IMR-90 (cell line): ENCODE measurements at regions not wholly inside any gene's neighbourhood (a gene's known extent, or its start where the extent isn't known, plus 50 kb on each side); places are given as distances from the start of the nearest gene placed in this dataset.

Experiments
- ATAC-seq: fragments of 200-7000 bp; cut with Tn5 transposase; 2 replicates; pipeline ENCODE4 v1.9.1; 2020; ENCODE audit warnings: low read depth, mild to moderate bottlenecking, moderate library complexity
- BruUV-seq: library from RNA; stranded (reverse); fragments of 400-500 nt; replicated peaks from 2 replicates; lab custom pipeline; 2021; lab: Mats Ljungman, UMichigan
- CTCF ChIA-PET: fragments of 300-600 bp; formaldehyde crosslinking; extraction: SDS; loops from one replicate; lab custom pipeline; 2021; ENCODE audit warnings: antibody characterized with exemption; lab: Yijun Ruan, JAX
- POLR2A ChIA-PET: fragments of 300-600 bp; sonication (Branson Sonifier 250); formaldehyde crosslinking; loops from one replicate; lab custom pipeline; 2022; ENCODE audit warnings: antibody characterized with exemption; ENCODE audit not compliant: unreplicated experiment; lab: Charles Lee
- DNase-seq: peaks from one replicate; pipeline ENCODE4 v3.0.0; 2013
- H2AFZ ChIP-seq: replicated peaks from 2 replicates; pipeline ENCODE3; 2013; ENCODE audit warnings: low read length, mild to moderate bottlenecking; ENCODE audit not compliant: poor library complexity
- H2AK5ac ChIP-seq: 2 replicates; pipeline ENCODE4 v1.6.1; 2013; ENCODE audit warnings: low read depth, low read length, inconsistent platforms
- H2AK9ac ChIP-seq: replicated peaks from 2 replicates; pipeline ENCODE3; 2013; ENCODE audit warnings: mild to moderate bottlenecking, low read depth, low read length, moderate library complexity; ENCODE audit not compliant: poor library complexity
- H2BK120ac ChIP-seq: 2 replicates; pipeline ENCODE4 v1.6.1; 2013; ENCODE audit warnings: low read depth, low read length, inconsistent platforms
- H2BK15ac ChIP-seq: 3 replicates; pipeline ENCODE4 v1.6.1; 2013; ENCODE audit warnings: low read depth, low read length, inconsistent platforms
- H2BK20ac ChIP-seq: 2 replicates; pipeline ENCODE4 v1.6.1; 2013; ENCODE audit warnings: low read depth, mild to moderate bottlenecking, inconsistent platforms, low read length, moderate library complexity
- H2BK5ac ChIP-seq: 2 replicates; pipeline ENCODE4 v1.6.1; 2013; ENCODE audit warnings: mild to moderate bottlenecking, low read depth, low read length, inconsistent platforms; ENCODE audit not compliant: poor library complexity, severe bottlenecking
- H3K14ac ChIP-seq: replicated peaks from 2 replicates; pipeline ENCODE4 v1.6.1; 2013; ENCODE audit warnings: low read depth, low read length, inconsistent platforms
- H3K18ac ChIP-seq: 2 replicates; pipeline ENCODE4 v1.6.1; 2013; ENCODE audit warnings: low read depth, low read length, control low read depth
- H3K23ac ChIP-seq: 2 replicates; pipeline ENCODE4 v1.6.1; 2013; ENCODE audit warnings: low read depth, low read length, inconsistent platforms
- H3K27ac ChIP-seq: 2 replicates; pipeline ENCODE4 v1.5.1; 2013; ENCODE audit warnings: mild to moderate bottlenecking, control low read depth, low read length; ENCODE audit not compliant: insufficient read depth
- H3K27me3 ChIP-seq: 2 replicates; pipeline ENCODE4 v1.6.1; 2013; ENCODE audit warnings: low read length; ENCODE audit not compliant: control insufficient read depth, insufficient read depth
- H3K36me3 ChIP-seq: 2 replicates; pipeline ENCODE4 v1.6.1; 2013; ENCODE audit warnings: low read length, mixed read lengths; ENCODE audit not compliant: control insufficient read depth, insufficient read depth
- H3K4ac ChIP-seq: 2 replicates; pipeline ENCODE4 v1.6.1; 2013; ENCODE audit warnings: low read depth, low read length, inconsistent platforms
- H3K4me1 ChIP-seq: 2 replicates; pipeline ENCODE4 v1.6.1; 2013; ENCODE audit warnings: low read length, mixed read lengths; ENCODE audit not compliant: control insufficient read depth, insufficient read depth
- H3K4me2 ChIP-seq: 2 replicates; pipeline ENCODE4 v1.6.1; 2013; ENCODE audit warnings: low read depth, mild to moderate bottlenecking, control low read depth, low read length, moderate library complexity
- H3K4me3 ChIP-seq: 2 replicates; pipeline ENCODE4 v1.5.1; 2013; ENCODE audit warnings: low read depth, mild to moderate bottlenecking, control low read depth, low read length, moderate library complexity; ENCODE audit not compliant: insufficient read depth
- H3K56ac ChIP-seq: 2 replicates; pipeline ENCODE4 v1.6.1; 2013; ENCODE audit warnings: low read length, inconsistent platforms; ENCODE audit not compliant: insufficient read depth; ENCODE audit errors: extremely low read depth
- H3K79me1 ChIP-seq, 2 experiments: 2 replicates each; pipeline ENCODE4 v1.6.1; 2013; ENCODE audit warnings: low read length in 2 of 2, inconsistent platforms in 1 of 2, low read depth in 1 of 2
- H3K9ac ChIP-seq: 2 replicates; pipeline ENCODE4 v1.6.1; 2013; ENCODE audit warnings: low read depth, low read length, control low read depth
- H3K9me1 ChIP-seq: 2 replicates; pipeline ENCODE4 v1.6.1; 2013; ENCODE audit warnings: low read length, inconsistent platforms; ENCODE audit not compliant: insufficient read depth
- H3K9me3 ChIP-seq: 2 replicates; pipeline ENCODE4 v1.6.1; 2013; ENCODE audit warnings: low read length; ENCODE audit not compliant: control insufficient read depth, insufficient read depth
- H4K20me1 ChIP-seq: 2 replicates; pipeline ENCODE4 v1.6.1; 2013; ENCODE audit warnings: low read length, inconsistent platforms; ENCODE audit not compliant: insufficient read depth
- H4K5ac ChIP-seq: 2 replicates; pipeline ENCODE4 v1.6.1; 2013; ENCODE audit warnings: mild to moderate bottlenecking, low read depth, low read length, control low read depth
- H4K8ac ChIP-seq, 2 experiments: 2 replicates each; pipeline ENCODE4 v1.6.1; 2013; ENCODE audit warnings: low read depth in 2 of 2, low read length in 2 of 2, control low read depth in 1 of 2, inconsistent platforms in 1 of 2
- H4K91ac ChIP-seq: 2 replicates; pipeline ENCODE4 v1.6.1; 2013; ENCODE audit warnings: low read depth, low read length, inconsistent platforms; ENCODE audit not compliant: insufficient read depth
- BHLHE40 ChIP-seq: fragments of 150-350 bp; IDR thresholded peaks from 2 replicates; pipeline ENCODE4 v1.6.1; 2016; ENCODE audit warnings: mild to moderate bottlenecking, low read depth, low read length
- CEBPB ChIP-seq: IDR thresholded peaks from 2 replicates; pipeline ENCODE4 v1.6.1; 2012; ENCODE audit warnings: low read depth, low read length, improper control_type of control experiment
- FOS ChIP-seq: fragments of 150-350 bp; IDR thresholded peaks from 2 replicates; pipeline ENCODE4 v1.6.1; 2016; ENCODE audit warnings: low read depth, low read length
- MAZ ChIP-seq: IDR thresholded peaks from 2 replicates; pipeline ENCODE4 v1.6.1; 2012; ENCODE audit warnings: low read depth, mild to moderate bottlenecking, low read length, improper control_type of control experiment, moderate library complexity, borderline replicate concordance
- NFE2L2 ChIP-seq: fragments of 150-350 bp; IDR thresholded peaks from 2 replicates; pipeline ENCODE4 v1.6.1; 2016; ENCODE audit warnings: low read depth, mild to moderate bottlenecking, low read length
- POLR2A ChIP-seq: IDR thresholded peaks from 2 replicates; pipeline ENCODE4 v1.6.1; 2012; ENCODE audit warnings: mild to moderate bottlenecking, low read depth, low read length
- RAD21 ChIP-seq: IDR thresholded peaks from 2 replicates; pipeline ENCODE4 v1.6.1; 2012; ENCODE audit warnings: low read length, improper control_type of control experiment
- SMC3 ChIP-seq: fragments of 150-350 bp; IDR thresholded peaks from 2 replicates; pipeline ENCODE4 v1.6.1; 2016; ENCODE audit warnings: low read depth, mild to moderate bottlenecking, antibody characterized with exemption, low read length, moderate library complexity
- WGBS, 2 experiments: methylation state at CpG; one replicate each; pipeline versions ENCODE4 v1.1.5 to v1.1.7; 2013; ENCODE audit warnings: missing lambda C conversion rate in 2 of 2; ENCODE audit not compliant: insufficient read length in 1 of 2; ENCODE audit errors: extremely low coverage in 2 of 2; 5-methylcytosine and 5-hydroxymethylcytosine counted together
- dilution Hi-C: fragments of 300-500 bp; cut with HindIII; formaldehyde crosslinking; loops from one replicate; pipeline ENCODE4 v1.14.3; 2018; ENCODE audit warnings: low sequenced_read_pairs; ENCODE audit not compliant: unreplicated experiment
- in situ Hi-C: fragments of 300-500 bp; cut with MboI; formaldehyde crosslinking; loops from 3 replicates; pipeline ENCODE4 v1.14.3; 2019; ENCODE audit warnings: low sequenced_read_pairs, inconsistent platforms, mixed read lengths
- intact Hi-C: fragments of 100-400 bp; cut with micrococcal nuclease; formaldehyde crosslinking; loops from 2 replicates; pipeline ENCODE4 v1.10.0; 2022

- ATAC-seq: no peak
- Histone ChIP-seq H3K4me1 (no peaks in the 10 kb centered on the region), H4K5ac (no peak overlapping the region), H3K56ac (no peak overlapping the region), H2AFZ (no peak overlapping the region), H3K4me3 (no peak overlapping the region), H3K79me1 (no peaks in the 10 kb centered on the region), H3K4me2 (no peak overlapping the region), H2BK5ac (no peak overlapping the region), H4K8ac (no peak overlapping the region), H3K4ac (no peak overlapping the region), H2BK20ac (no peak overlapping the region), H3K14ac (no peak overlapping the region), H3K9ac (no peak overlapping the region), H4K91ac (no peak overlapping the region), H3K9me1 (no peaks in the 10 kb centered on the region), H2AK5ac (no peak overlapping the region), H3K36me3 (no peaks in the 10 kb centered on the region), H3K27ac (no peak overlapping the region), H2BK15ac (no peak overlapping the region), H3K18ac (no peak overlapping the region), H3K27me3 (no peaks in the 10 kb centered on the region), H2AK9ac (no peak overlapping the region), H3K23ac (no peak overlapping the region), H3K9me3 (peaks cover 28% of the 10 kb centered on the region; the same call in 1 of the 2 replicates), H4K20me1 (no peaks in the 10 kb centered on the region), H2BK120ac (no peak overlapping the region)
- no peak for DNase-seq
- intact Hi-C loops: no loop called here
- CTCF ChIA-PET: no interaction called here
- in situ Hi-C loops: no loop called here
- no peak for TF ChIP-seq SMC3
- no peak for TF ChIP-seq BHLHE40
- TF ChIP-seq CEBPB: no peak
- no peak for TF ChIP-seq RAD21
- no peak for TF ChIP-seq NFE2L2
- no peak for TF ChIP-seq MAZ
- TF ChIP-seq FOS: no peak
- no peak for TF ChIP-seq POLR2A
- no TSS peak for BruUV-seq
- dilution Hi-C loops: no loop called here
- POLR2A ChIA-PET: no interaction called here
- 55% methylated on average over 2 of the region's 3 CpGs; no CpG with 5 or more reads in 1 of the 2 experiments for WGBS, 2 experiments
These were observed 729.8 kb downstream of the UQCRFS1 start for GRCh38 chr19:28483197-28483596.
